Panc1 (cell line): ENCODE measurements at regions not wholly inside any gene's neighbourhood (a gene's known extent, or its start where the extent isn't known, plus 50 kb on each side); places are given as distances from the start of the nearest gene placed in this dataset.

Source experiments
- ATAC-seq: fragments of 200-7000 bp; cut with Tn5 transposase; 2 replicates; pipeline ENCODE4 v1.9.1; 2020; ENCODE audit warnings: mild to moderate bottlenecking, moderate library complexity
- BruUV-seq: library from RNA; stranded (reverse); fragments of 400-500 nt; replicated peaks from 2 replicates; lab custom pipeline; 2021; lab: Mats Ljungman, UMichigan
- CTCF ChIA-PET: fragments of 300-600 bp; sonication (Branson Sonifier 250); formaldehyde crosslinking; loops from one replicate; lab custom pipeline; 2022; ENCODE audit warnings: antibody characterized with exemption; lab: Charles Lee
- POLR2A ChIA-PET: fragments of 300-600 bp; sonication (Branson Sonifier 250); formaldehyde crosslinking; loops from one replicate; lab custom pipeline; 2022; ENCODE audit warnings: antibody characterized with exemption; lab: Charles Lee
- DNase-seq: peaks from one replicate; pipeline ENCODE4 v3.0.0-alpha.2; 2010; ENCODE audit warnings: low read depth, low spot score
- H3K27ac ChIP-seq: 2 replicates; pipeline ENCODE4 v1.5.1; 2011; ENCODE audit warnings: mild to moderate bottlenecking, low read length, inconsistent platforms
- H3K27me3 ChIP-seq: fragments of 200-500 bp; sonication (Bioruptor generic); 2 replicates; pipeline ENCODE4 v1.6.0; 2014; ENCODE audit warnings: low read length, inconsistent platforms; ENCODE audit not compliant: control insufficient read depth, insufficient read depth
- H3K36me3 ChIP-seq: fragments of 200-500 bp; sonication (Bioruptor generic); 2 replicates; pipeline ENCODE4 v1.5.1; 2014; ENCODE audit warnings: inconsistent platforms, mild to moderate bottlenecking, low read length, moderate library complexity; ENCODE audit not compliant: control insufficient read depth, insufficient read depth
- H3K4me1 ChIP-seq: 2 replicates; pipeline ENCODE4 v1.5.1; 2011; ENCODE audit warnings: inconsistent platforms, mild to moderate bottlenecking, low read length, moderate library complexity; ENCODE audit not compliant: control insufficient read depth, insufficient read depth
- H3K4me3 ChIP-seq, 2 experiments: 2 replicates each; pipeline ENCODE4 v1.5.1; 2011 to 2012; ENCODE audit warnings: low read depth in 2 of 2, low read length in 2 of 2, mild to moderate bottlenecking in 2 of 2, inconsistent platforms in 1 of 2, moderate library complexity in 1 of 2
- H3K9me3 ChIP-seq: fragments of 200-500 bp; sonication (Bioruptor generic); 2 replicates; pipeline ENCODE4 v1.5.1; 2014; ENCODE audit warnings: low read depth, mild to moderate bottlenecking, inconsistent platforms, low read length, moderate library complexity; ENCODE audit not compliant: control insufficient read depth, insufficient read depth
- CTCF ChIP-seq: fragments of 450-650 bp; IDR thresholded peaks from 2 replicates; pipeline ENCODE4 v1.5.1; 2017; ENCODE audit warnings: mild to moderate bottlenecking
- POLR2AphosphoS5 ChIP-seq: IDR thresholded peaks from 2 replicates; pipeline ENCODE4 v1.6.1; 2012; ENCODE audit warnings: mild to moderate bottlenecking, low read depth, low read length, moderate library complexity
- REST ChIP-seq, 2 experiments: IDR thresholded peaks; 2 replicates each; pipeline ENCODE4 v1.6.1; 2011 to 2012; ENCODE audit warnings: low read depth in 2 of 2, control low read depth in 1 of 2, low read length in 1 of 2, mild to moderate bottlenecking in 1 of 2, moderate library complexity in 1 of 2; ENCODE audit not compliant: insufficient read depth in 1 of 2
- SIN3A ChIP-seq: IDR thresholded peaks from 2 replicates; pipeline ENCODE4 v1.6.1; 2012; ENCODE audit warnings: low read depth, mild to moderate bottlenecking, low read length, moderate library complexity, borderline replicate concordance; ENCODE audit not compliant: insufficient read depth
- TCF7L2 ChIP-seq: IDR thresholded peaks from 2 replicates; pipeline ENCODE4 v1.6.1; 2011; ENCODE audit warnings: mild to moderate bottlenecking, low read depth, low read length, inconsistent platforms
- in situ Hi-C: cut with HindIII; loops from 2 replicates; pipeline ENCODE4 v1.10.0; 2016; ENCODE audit warnings: low sequenced_read_pairs, low pct_unique_long_range_greater_than_20kb
- intact Hi-C: fragments of 100-400 bp; cut with micrococcal nuclease; formaldehyde crosslinking; loops from one replicate; pipeline ENCODE4 v1.10.0; 2022; ENCODE audit not compliant: unreplicated experiment

DNA sequence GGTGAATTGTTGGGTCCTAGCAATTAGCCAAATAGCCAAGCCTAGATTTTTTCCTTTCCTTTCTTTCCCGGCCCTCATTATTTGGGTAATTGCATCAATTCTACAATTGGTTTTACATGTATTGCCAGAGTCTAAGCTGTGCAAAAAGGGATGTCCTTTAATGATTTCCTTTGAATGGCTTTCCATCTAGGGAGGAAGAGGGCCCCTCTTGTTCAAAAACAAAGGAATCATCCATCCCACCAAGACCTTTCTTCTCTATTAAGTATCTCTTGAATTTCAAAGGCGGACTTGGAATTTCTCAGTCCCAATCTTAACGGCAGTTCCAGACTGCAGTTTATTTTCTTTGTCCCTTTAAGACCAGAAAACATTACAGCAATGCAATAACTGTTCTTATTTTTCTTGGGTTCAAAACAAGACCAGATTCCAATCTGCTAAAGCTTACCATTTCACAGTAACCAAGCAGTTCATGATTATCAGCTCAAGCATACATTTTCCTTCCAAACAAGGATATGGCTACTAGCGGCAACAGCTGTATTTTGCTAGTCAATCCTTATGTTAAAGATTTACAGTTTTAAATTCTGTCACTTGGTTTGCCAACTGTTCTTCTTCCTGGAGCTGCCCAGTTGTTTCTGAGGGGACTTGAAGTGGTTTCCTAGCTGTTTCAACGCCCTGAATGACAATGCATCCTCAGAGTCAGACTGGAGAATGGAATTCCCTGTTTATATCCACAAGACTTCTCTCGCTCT, 91.4 kb upstream of the LRIG1 start:
- Histone ChIP-seq H3K27me3 (no peaks in the 10 kb centered on the region), H3K36me3 (no peaks in the 10 kb centered on the region), H3K4me3 (no peak overlapping the region), H3K4me1 (no peaks in the 10 kb centered on the region), H3K9me3 (no peaks in the 10 kb centered on the region), H3K27ac (no peak overlapping the region)
- no peak for ATAC-seq
- intact Hi-C loops: no loop called here
- TF ChIP-seq POLR2AphosphoS5: no peak
- in situ Hi-C loops: no loop called here
- ChIA-PET POLR2A (no interaction called here), CTCF (no interaction called here)
- no TSS peak for BruUV-seq
- no peak for DNase-seq

DNA sequence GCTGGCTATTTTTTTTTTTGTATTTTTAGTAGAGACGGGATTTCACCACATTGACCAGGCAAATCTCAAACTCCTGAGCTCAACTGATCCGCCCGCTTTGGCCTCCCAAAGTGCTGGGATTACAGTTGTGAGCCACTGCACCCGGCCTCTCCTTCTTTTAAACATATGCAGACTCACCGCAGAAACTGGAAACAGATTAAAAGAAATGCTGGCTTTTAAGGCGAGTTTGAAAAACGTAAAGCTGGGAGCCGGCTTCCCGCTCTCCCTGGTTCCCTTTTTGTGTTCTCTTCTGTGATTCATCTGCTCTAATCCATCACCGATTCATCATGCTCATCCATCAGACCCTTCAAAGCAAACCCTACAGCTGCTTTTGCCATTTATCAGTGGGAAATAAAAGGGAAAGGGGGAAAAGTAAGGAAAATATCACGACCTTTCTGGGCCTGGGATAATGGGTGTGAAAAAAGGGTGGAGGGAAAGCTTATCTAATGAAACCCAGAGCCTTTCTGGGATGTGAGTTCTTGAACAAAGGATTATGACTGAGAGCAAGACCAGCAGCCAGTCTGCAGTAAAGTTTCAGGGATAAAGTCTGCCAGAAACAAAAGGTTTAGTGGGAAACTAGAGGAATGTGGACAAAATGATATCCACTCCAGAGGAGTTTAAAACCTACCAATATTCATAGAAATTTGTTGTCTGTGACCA, 92.3 kb upstream of the LRIG1 start:
- BruUV-seq: no TSS peak
- in situ Hi-C loops: no loop called here

More for the DNA sequence above, 92.3 kb upstream of the LRIG1 start:
- ChIA-PET CTCF (no interaction called here), POLR2A (no interaction called here)
- Histone ChIP-seq H3K9me3 (no peaks in the 10 kb centered on the region), H3K4me1 (no peaks in the 10 kb centered on the region), H3K27ac (no peak overlapping the region), H3K36me3 (no peaks in the 10 kb centered on the region), H3K27me3 (no peaks in the 10 kb centered on the region), H3K4me3 (no peak overlapping the region)
- TF ChIP-seq CTCF (no peak), REST (IDR thresholded peaks at IDR 0.05; ENCODE audit: insufficient read depth in 1 of 2, low read depth in 2 of 2, low read length in 1 of 2) (no peak), SIN3A (no peak), POLR2AphosphoS5 (no peak), TCF7L2 (no peak)
- ATAC-seq (no peak), DNase-seq (no peak)
- intact Hi-C loops: no loop called here
